Neutrophil (primary cell): ENCODE measurements at regions not wholly inside any gene's neighbourhood (a gene's known extent, or its start where the extent isn't known, plus 50 kb on each side); places are given as distances from the start of the nearest gene placed in this dataset.

ENCODE experiments used
- H3K27ac ChIP-seq: fragments of 200-600 bp; sonication (generic); 2 replicates; pipeline ENCODE4 v1.5.1; 2016; ENCODE audit warnings: mild to moderate bottlenecking, moderate library complexity
- H3K27me3 ChIP-seq: fragments of 200-600 bp; sonication (generic); 2 replicates; pipeline ENCODE4 v1.6.0; 2016; ENCODE audit warnings: mild to moderate bottlenecking
- H3K36me3 ChIP-seq: fragments of 200-600 bp; sonication (generic); 2 replicates; pipeline ENCODE4 v1.5.1; 2017
- H3K4me1 ChIP-seq, 2 experiments: fragments of 200-600 bp in 1 of 2; sonication (generic) in 1 of 2; 1 replicate in 1 of 2; 2 replicates in 1 of 2; pipeline versions ENCODE4 v1.5.1 to v1.6.1; 2013 to 2016; ENCODE audit warnings: low read depth in 1 of 2, low read length in 1 of 2, mild to moderate bottlenecking in 1 of 2, moderate library complexity in 1 of 2; ENCODE audit not compliant: control insufficient read depth in 1 of 2, insufficient read depth in 1 of 2
- H3K4me3 ChIP-seq, 2 experiments: fragments of 200-600 bp in 1 of 2; sonication (generic) in 1 of 2; 1 replicate in 1 of 2; 2 replicates in 1 of 2; pipeline ENCODE4 v1.5.1; 2013 to 2016; ENCODE audit warnings: low read depth in 1 of 2, low read length in 1 of 2, mild to moderate bottlenecking in 1 of 2, moderate library complexity in 1 of 2
- H3K9me3 ChIP-seq: fragments of 200-600 bp; sonication (generic); 2 replicates; pipeline ENCODE4 v1.5.1; 2016
- TF ChIP-seq, protein P1 (sequence below): fragments of 200-600 bp; sonication (generic); IDR thresholded peaks from 2 replicates; pipeline ENCODE4 v1.5.1; 2016; ENCODE audit warnings: antibody characterized with exemption

- no peaks in the 10 kb centered on the region for H3K27me3 ChIP-seq
- no peak overlapping the region for H3K4me3 ChIP-seq
- no peaks in the 10 kb centered on the region for H3K9me3 ChIP-seq
- no peaks in the 10 kb centered on the region for H3K36me3 ChIP-seq
- TF ChIP-seq, protein P1, sequence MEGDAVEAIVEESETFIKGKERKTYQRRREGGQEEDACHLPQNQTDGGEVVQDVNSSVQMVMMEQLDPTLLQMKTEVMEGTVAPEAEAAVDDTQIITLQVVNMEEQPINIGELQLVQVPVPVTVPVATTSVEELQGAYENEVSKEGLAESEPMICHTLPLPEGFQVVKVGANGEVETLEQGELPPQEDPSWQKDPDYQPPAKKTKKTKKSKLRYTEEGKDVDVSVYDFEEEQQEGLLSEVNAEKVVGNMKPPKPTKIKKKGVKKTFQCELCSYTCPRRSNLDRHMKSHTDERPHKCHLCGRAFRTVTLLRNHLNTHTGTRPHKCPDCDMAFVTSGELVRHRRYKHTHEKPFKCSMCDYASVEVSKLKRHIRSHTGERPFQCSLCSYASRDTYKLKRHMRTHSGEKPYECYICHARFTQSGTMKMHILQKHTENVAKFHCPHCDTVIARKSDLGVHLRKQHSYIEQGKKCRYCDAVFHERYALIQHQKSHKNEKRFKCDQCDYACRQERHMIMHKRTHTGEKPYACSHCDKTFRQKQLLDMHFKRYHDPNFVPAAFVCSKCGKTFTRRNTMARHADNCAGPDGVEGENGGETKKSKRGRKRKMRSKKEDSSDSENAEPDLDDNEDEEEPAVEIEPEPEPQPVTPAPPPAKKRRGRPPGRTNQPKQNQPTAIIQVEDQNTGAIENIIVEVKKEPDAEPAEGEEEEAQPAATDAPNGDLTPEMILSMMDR, result no peak
- no peak overlapping the region for H3K27ac ChIP-seq
- H3K4me1 ChIP-seq, result no peaks in the 10 kb centered on the region
Measured at GRCh38 chr1:58874757-58875755, 91.2 kb upstream of the JUN start.

- Histone ChIP-seq H3K27me3 (no peaks in the 10 kb centered on the region), H3K9me3 (no peaks in the 10 kb centered on the region), H3K27ac (no peak overlapping the region), H3K4me3 (no peak overlapping the region), H3K36me3 (no peaks in the 10 kb centered on the region), H3K4me1 (peaks cover 34% of the 10 kb centered on the region in 2 experiments)
- TF ChIP-seq, protein P1, result no peak
Measured at GRCh38 chr1:58879464-58879863, 95.6 kb upstream of the JUN start.

DNA sequence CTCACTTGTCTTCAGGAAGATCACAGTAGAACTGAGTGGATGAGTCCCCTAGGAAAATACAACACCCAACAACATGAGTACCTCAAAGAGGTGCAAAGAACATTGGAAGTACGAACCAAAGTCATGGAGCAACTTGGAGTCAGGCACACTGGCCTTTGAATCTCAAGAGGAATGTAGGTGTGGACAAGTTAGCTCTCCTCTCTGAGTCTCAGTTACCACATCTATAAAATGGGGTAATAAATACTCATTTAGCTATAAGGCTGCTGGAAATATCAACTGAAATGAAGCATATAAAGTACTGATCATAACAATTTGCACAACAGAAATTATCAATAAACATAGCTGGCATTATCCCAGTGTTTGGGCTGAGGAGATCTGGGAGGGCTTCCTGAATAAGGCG, 96.7 kb upstream of the JUN start:
- Histone ChIP-seq H3K4me3 (no peak overlapping the region), H3K27me3 (no peaks in the 10 kb centered on the region), H3K9me3 (no peaks in the 10 kb centered on the region), H3K27ac (no peak overlapping the region), H3K4me1 (peaks cover 45 to 46% of the 10 kb centered on the region in 2 experiments), H3K36me3 (no peaks in the 10 kb centered on the region)
- TF ChIP-seq, protein P1, result no peak

- H3K4me1 ChIP-seq, result peaks cover 51 to 52% of the 10 kb centered on the region in 2 experiments
Measured at GRCh38 chr1:58881471-58881994, 97.7 kb upstream of the JUN start.

GRCh38 chr1:58882322-58882948, 98.6 kb upstream of the JUN start:
- Histone ChIP-seq H3K4me3 (peak overlapping the region in 1 of 2 experiments; percentile 12), H3K9me3 (no peaks in the 10 kb centered on the region), H3K27ac (peak overlapping the region; percentile 94), H3K4me1 (peaks cover 51 to 52% of the 10 kb centered on the region in 2 experiments), H3K27me3 (no peaks in the 10 kb centered on the region), H3K36me3 (no peaks in the 10 kb centered on the region)
- TF ChIP-seq, protein P1, result no peak

More at GRCh38 chr1:58881471-58881994, 97.7 kb upstream of the JUN start:
- TF ChIP-seq, protein P1, result no peak
- Histone ChIP-seq H3K4me3 (no peak overlapping the region), H3K9me3 (no peaks in the 10 kb centered on the region), H3K27me3 (no peaks in the 10 kb centered on the region), H3K27ac (peak overlapping the region; percentile 94), H3K36me3 (no peaks in the 10 kb centered on the region)
